Activated CD8-positive, alpha-beta T cell treated with anti-CD3 and anti-CD28 coated beads for 36 hours (primary cell): ENCODE measurements at regions not wholly inside any gene's neighbourhood (a gene's known extent, or its start where the extent isn't known, plus 50 kb on each side); places are given as distances from the start of the nearest gene placed in this dataset.

Source experiments
- ATAC-seq: fragments of 200-7000 bp; cut with Tn5 transposase; one replicate; pipeline ENCODE4 v1.10.0; 2021; ENCODE audit warnings: mild to moderate bottlenecking, moderate library complexity
- CTCF ChIA-PET: fragments of 350-600 bp; sonication (Branson Sonifier 250); formaldehyde crosslinking; loops from one replicate; lab custom pipeline; 2021; ENCODE audit warnings: antibody characterized with exemption; lab: Charles Lee
- POLR2A ChIA-PET: fragments of 350-600 bp; sonication (Branson Sonifier 250); formaldehyde crosslinking; loops from one replicate; lab custom pipeline; 2021; ENCODE audit warnings: antibody characterized with exemption; lab: Charles Lee
- DNase-seq: peaks from one replicate; pipeline ENCODE4 v3.0.0-alpha.2; 2020
- H3K27ac Mint-ChIP-seq: one replicate; pipeline ENCODE4 v1.8.0; 2021; ENCODE audit warnings: mild to moderate bottlenecking, mixed read lengths
- H3K27me3 Mint-ChIP-seq: one replicate; pipeline ENCODE4 v1.8.0; 2021; ENCODE audit warnings: mixed read lengths
- H3K36me3 Mint-ChIP-seq: one replicate; pipeline ENCODE4 v1.8.0; 2021; ENCODE audit warnings: low read depth, mixed read lengths
- H3K4me1 Mint-ChIP-seq: one replicate; pipeline ENCODE4 v1.8.0; 2021; ENCODE audit warnings: low read depth, mixed read lengths
- H3K4me3 Mint-ChIP-seq: one replicate; pipeline ENCODE4 v1.8.0; 2021; ENCODE audit warnings: mild to moderate bottlenecking, moderate library complexity, mixed read lengths
- H3K9me3 Mint-ChIP-seq: one replicate; pipeline ENCODE4 v1.8.0; 2021; ENCODE audit warnings: mixed read lengths
- intact Hi-C: fragments of 100-400 bp; cut with micrococcal nuclease; formaldehyde crosslinking; loops from one replicate; pipeline ENCODE4 v1.10.0; 2022
- TF ChIP-seq, protein P1 (sequence below): fragments of 200-600 bp; IDR thresholded peaks from one replicate; pipeline ENCODE4 v1.8.0; 2022; ENCODE audit warnings: antibody characterized with exemption, mild to moderate bottlenecking

DNA sequence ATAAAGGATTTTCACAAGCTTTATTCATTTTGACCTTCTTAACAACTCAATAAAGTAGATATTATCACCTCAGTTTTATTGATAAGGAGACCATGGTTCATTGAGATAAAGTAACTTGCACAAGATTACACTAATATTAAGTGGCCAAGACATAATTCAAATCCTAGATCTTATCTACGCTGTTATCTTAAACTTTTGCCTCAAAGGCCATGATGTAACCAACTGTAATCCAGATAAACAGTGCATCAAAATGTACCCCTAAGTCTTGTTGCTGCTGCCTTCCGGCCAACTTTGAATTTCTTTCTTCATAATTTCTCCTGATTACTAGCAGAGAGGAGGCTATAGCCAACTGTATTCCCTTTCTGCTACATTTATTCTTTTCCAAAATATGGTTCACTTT lies 1094.8 kb upstream of the PIK3C3 start:
- ChIA-PET CTCF (no interaction called here), POLR2A (no interaction called here)
- Mint-ChIP-seq H3K36me3 (no peaks in the 10 kb centered on the region), H3K27me3 (no peaks in the 10 kb centered on the region), H3K4me3 (no peak overlapping the region), H3K27ac (no peak overlapping the region), H3K9me3 (peaks cover 8% of the 10 kb centered on the region), H3K4me1 (no peaks in the 10 kb centered on the region)
- DNase-seq (no peak), ATAC-seq (no peak)
- intact Hi-C loops = no loop called here
- TF ChIP-seq, protein P1, sequence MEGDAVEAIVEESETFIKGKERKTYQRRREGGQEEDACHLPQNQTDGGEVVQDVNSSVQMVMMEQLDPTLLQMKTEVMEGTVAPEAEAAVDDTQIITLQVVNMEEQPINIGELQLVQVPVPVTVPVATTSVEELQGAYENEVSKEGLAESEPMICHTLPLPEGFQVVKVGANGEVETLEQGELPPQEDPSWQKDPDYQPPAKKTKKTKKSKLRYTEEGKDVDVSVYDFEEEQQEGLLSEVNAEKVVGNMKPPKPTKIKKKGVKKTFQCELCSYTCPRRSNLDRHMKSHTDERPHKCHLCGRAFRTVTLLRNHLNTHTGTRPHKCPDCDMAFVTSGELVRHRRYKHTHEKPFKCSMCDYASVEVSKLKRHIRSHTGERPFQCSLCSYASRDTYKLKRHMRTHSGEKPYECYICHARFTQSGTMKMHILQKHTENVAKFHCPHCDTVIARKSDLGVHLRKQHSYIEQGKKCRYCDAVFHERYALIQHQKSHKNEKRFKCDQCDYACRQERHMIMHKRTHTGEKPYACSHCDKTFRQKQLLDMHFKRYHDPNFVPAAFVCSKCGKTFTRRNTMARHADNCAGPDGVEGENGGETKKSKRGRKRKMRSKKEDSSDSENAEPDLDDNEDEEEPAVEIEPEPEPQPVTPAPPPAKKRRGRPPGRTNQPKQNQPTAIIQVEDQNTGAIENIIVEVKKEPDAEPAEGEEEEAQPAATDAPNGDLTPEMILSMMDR = no peak

DNA sequence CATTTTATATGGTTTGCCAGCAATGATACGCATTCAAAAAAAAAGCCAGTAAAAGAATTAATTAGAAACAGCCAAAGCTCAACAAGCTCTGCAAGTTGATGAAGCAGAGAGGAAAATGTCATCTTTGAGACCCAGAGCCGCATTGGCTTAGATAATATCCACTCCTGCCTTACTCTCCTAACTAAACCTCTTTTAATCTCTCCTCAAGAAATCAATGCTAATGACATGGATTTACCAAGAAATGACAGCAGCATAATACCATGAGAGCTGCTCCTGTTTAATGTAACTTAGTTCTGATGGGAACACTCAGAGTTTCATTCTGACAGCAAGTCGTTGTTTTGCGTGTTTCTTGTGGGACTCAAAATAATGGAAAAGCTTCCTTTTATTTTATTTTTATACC lies 1099.4 kb upstream of the PIK3C3 start:
- Mint-ChIP-seq H3K9me3 (peaks cover 3% of the 10 kb centered on the region), H3K27ac (no peak overlapping the region), H3K36me3 (no peaks in the 10 kb centered on the region), H3K27me3 (no peaks in the 10 kb centered on the region), H3K4me1 (no peaks in the 10 kb centered on the region), H3K4me3 (no peak overlapping the region)
- intact Hi-C loops = no loop called here
- ATAC-seq = no peak
- ChIA-PET POLR2A (no interaction called here), CTCF (no interaction called here)
- TF ChIP-seq, protein P1 = no peak
- no peak for DNase-seq

DNA sequence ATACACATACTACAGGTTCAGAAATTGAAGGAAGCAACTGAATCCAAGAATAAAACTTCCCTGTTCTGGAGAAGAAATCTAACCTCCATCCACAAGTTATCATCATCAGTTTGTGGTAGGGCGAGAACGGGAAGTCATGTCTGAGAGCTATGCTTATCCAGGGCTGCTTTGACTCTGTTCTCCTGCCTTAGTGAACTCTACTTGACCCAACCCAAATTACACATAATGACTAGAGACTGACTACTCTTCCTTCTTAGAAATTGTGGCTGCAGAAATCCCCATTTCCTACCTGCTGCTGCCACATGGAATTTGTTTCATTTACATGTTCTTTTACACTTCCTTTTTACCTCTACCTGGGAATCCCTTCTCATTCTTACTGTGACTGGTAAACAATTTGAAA lies 1102.6 kb upstream of the PIK3C3 start:
- no peak for ATAC-seq
- H3K36me3 Mint-ChIP-seq = no peaks in the 10 kb centered on the region
- ChIA-PET CTCF (no interaction called here), POLR2A (no interaction called here)
- no peaks in the 10 kb centered on the region for H3K4me1 Mint-ChIP-seq
- DNase-seq = no peak
- no peak overlapping the region for H3K27ac Mint-ChIP-seq
- intact Hi-C loops = no loop called here
- peaks cover 3% of the 10 kb centered on the region for H3K9me3 Mint-ChIP-seq
- H3K4me3 Mint-ChIP-seq = no peak overlapping the region
- TF ChIP-seq, protein P1 = no peak
- H3K27me3 Mint-ChIP-seq = no peaks in the 10 kb centered on the region

DNA sequence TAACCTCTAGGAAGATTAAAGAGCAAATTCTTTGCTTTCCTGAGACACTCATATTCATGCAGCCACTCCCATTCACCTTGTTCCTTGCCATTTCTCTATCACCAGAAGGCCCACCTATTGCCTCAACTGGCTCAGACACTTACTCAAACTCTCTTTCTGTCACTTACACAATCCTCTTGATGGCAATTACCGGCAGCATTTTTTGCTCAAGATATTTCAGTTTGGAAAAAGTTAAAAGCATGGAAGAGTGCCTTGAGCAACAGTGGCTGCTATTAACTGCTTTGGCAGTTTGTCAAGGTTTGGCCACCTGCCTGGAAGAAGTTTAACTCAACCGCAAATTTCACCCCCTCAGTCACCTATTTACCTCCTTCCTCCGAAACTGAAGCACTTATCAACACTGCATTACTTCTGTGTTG lies 1104.0 kb upstream of the PIK3C3 start:
- CTCF ChIA-PET = no interaction called here
- Mint-ChIP-seq H3K4me3 (no peak overlapping the region), H3K27ac (no peak overlapping the region), H3K36me3 (no peaks in the 10 kb centered on the region), H3K4me1 (no peaks in the 10 kb centered on the region), H3K27me3 (no peaks in the 10 kb centered on the region), H3K9me3 (peaks cover 1% of the 10 kb centered on the region)
- TF ChIP-seq, protein P1 = no peak
- intact Hi-C loops = no loop called here
- ATAC-seq (no peak), DNase-seq (no peak)
- POLR2A ChIA-PET = no interaction called here

DNA sequence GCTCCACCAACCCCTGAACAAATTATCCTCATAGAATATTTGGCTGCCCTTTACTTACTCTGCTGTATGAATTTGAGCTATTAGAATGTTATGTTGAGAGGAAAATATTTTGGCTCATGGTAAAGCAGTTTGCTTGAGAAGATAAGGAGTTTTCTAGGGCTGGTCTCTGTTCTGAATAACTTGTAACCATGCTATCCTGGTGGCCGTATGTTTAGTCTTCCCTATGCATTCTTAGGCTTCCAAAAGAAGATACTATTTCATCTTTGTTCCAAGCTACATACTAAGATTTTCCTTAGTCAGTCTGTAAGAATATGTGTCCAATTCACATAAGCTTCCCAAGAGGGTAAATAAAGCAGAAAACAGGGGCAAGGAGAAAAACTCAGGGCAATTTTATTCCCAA lies 1105.1 kb upstream of the PIK3C3 start:
- intact Hi-C loops = no loop called here
- no peaks in the 10 kb centered on the region for H3K36me3 Mint-ChIP-seq
- H3K27ac Mint-ChIP-seq = no peak overlapping the region
- DNase-seq (no peak), ATAC-seq (no peak)
- H3K4me1 Mint-ChIP-seq = no peaks in the 10 kb centered on the region
- no peak overlapping the region for H3K4me3 Mint-ChIP-seq
- TF ChIP-seq, protein P1 = no peak
- ChIA-PET CTCF (no interaction called here), POLR2A (no interaction called here)
- H3K9me3 Mint-ChIP-seq = no peaks in the 10 kb centered on the region
- H3K27me3 Mint-ChIP-seq = no peaks in the 10 kb centered on the region
